ENCODE measurements at regions not wholly inside any gene's neighbourhood (a gene's known extent, or its start where the extent isn't known, plus 50 kb on each side); places are given as distances from the start of the nearest gene placed in this dataset.

DNA sequence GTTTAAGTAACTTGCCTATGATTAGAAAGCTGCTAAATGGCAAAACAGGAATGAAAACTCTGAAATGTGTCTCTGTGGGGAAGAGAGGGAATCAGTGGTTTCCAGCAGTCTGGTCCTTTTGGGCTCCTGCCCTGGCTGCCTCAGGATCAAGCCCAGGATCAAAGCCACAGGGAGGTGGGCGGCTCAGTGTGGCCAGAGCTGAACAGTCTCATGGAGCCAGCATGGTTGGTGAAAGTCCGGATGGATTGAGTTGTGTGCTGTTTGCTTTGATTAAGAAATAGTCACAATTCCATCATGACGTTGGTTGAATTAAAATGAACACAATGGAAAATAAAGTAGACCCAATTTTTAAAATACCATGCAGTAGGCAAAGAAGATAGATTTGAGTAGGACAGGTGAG, 344.2 kb downstream of the LPIN1 start:
- TF ChIP-seq, protein P1, sequence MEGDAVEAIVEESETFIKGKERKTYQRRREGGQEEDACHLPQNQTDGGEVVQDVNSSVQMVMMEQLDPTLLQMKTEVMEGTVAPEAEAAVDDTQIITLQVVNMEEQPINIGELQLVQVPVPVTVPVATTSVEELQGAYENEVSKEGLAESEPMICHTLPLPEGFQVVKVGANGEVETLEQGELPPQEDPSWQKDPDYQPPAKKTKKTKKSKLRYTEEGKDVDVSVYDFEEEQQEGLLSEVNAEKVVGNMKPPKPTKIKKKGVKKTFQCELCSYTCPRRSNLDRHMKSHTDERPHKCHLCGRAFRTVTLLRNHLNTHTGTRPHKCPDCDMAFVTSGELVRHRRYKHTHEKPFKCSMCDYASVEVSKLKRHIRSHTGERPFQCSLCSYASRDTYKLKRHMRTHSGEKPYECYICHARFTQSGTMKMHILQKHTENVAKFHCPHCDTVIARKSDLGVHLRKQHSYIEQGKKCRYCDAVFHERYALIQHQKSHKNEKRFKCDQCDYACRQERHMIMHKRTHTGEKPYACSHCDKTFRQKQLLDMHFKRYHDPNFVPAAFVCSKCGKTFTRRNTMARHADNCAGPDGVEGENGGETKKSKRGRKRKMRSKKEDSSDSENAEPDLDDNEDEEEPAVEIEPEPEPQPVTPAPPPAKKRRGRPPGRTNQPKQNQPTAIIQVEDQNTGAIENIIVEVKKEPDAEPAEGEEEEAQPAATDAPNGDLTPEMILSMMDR (IDR thresholded peaks at IDR 0.05) = no peak
- no peak for TF ChIP-seq POLR2A (IDR thresholded peaks at IDR 0.05)
